ENCODE measurements at regions not wholly inside any gene's neighbourhood (a gene's known extent, or its start where the extent isn't known, plus 50 kb on each side); places are given as distances from the start of the nearest gene placed in this dataset.

GRCh38 chr12:28941248-28941647 lies 207.8 kb upstream of the FAR2 start:
- DNase-seq, result no peak

GRCh38 chr12:28946361-28946760 lies 202.7 kb upstream of the FAR2 start:
- no peak for DNase-seq

DNA sequence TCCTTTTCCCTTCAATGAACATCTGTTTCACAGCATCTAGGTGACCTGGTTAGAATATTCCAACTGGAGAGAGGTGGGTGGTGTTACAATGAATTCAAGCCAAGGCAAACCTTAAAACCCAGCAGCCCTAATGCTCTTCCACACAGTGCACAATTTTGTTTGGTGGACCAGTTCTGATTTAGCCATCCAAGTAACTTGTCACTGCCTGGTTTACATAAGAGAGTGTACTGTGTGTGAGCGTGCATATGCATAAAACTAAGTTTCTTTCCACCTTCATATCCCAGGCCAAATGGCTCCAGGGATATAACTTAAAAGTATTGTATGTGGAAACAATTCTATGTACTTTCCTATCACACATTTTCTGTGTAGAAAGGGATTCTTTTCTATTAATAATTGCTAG lies 200.4 kb upstream of the FAR2 start:
- DNase-seq, result no peak

GRCh38 chr12:28949184-28949583 lies 199.9 kb upstream of the FAR2 start:
- DNase-seq, result no peak

- DNase-seq, result no peak
Observed at GRCh38 chr12:28950049-28950448, 199.0 kb upstream of the FAR2 start.

DNA sequence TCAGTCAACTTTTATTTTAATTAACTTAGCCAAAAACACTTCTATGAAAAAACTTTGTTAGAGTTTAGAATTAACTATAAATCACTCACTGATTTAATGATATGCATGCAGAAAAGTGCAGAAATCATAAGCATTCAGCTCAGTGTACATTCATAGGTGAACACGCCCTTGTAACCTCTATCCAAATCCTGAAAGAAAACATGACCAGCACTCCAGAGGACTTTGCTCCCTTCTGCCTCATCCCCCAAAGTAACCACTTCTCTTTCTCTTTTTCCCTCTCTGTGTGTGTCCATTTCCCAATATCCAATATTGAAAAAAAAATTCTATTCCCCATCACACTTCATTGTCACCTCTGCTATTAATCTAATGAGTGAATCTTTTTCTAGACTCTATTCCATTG lies 197.1 kb upstream of the FAR2 start:
- no peak for DNase-seq

GRCh38 chr12:28954333-28954732 lies 194.7 kb upstream of the FAR2 start:
- DNase-seq, result no peak

DNA sequence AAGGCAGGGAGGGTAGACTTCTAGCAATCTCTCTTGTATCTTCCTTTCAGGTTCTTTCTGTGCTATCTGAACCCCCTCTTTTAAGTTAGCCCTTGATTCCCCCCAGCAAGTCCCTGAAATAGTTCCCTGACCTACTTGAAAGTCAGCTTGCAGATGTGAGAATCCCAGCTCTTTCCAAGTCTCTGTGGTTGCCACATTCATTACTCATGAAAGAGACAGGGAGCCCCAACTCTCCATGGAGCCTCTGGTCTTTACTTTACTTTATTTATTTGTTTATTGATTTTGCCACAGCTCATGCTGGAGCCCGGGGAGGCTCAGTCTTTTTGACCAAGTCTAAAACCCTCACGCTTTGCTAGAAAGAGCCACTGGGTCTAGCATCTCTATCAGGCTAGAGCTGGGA lies 193.6 kb upstream of the FAR2 start:
- no peak for DNase-seq

DNA sequence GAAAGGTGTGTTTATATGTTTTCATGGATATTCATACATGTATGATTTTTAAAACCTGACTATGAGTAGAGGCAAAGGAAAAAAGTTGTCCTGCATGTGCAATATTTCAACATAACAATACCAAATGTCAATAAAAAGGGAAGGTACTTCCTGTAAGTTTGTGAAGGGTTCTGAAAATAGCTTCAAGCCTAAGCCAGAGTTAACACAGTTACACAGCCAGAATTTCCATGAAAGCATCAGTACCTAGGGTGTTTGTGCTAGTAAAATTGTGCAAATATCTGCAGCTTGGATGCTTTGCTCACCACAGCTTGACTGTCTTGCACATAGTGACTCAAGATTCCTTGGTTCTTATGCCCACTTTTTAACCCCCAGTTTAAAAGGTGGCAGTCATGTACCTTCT lies 193.1 kb upstream of the FAR2 start:
- DNase-seq, result no peak

GRCh38 chr12:28958553-28959195 lies 190.4 kb upstream of the FAR2 start:
- DNase-seq, result no peak

DNA sequence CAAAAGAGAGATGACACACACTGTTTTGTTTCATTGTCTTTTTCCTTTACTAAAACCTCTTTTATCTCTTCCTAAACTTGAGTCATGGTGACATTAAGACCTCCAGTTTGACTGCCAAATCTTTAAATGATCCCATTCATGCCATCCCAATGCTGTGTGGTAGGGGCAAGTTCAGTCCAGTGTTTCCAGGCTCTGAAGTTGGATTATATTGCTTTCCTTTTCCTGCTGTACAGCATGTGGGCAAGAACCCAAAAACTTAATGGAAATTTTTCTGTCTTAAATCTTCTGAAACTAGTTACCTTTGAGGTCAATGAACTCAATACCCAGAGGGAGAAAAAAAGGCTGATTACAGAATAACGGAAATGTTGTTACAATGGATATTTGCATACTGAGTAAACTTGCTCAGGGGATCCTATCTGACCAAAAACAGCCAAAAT lies 187.1 kb upstream of the FAR2 start:
- no peak for DNase-seq

DNA sequence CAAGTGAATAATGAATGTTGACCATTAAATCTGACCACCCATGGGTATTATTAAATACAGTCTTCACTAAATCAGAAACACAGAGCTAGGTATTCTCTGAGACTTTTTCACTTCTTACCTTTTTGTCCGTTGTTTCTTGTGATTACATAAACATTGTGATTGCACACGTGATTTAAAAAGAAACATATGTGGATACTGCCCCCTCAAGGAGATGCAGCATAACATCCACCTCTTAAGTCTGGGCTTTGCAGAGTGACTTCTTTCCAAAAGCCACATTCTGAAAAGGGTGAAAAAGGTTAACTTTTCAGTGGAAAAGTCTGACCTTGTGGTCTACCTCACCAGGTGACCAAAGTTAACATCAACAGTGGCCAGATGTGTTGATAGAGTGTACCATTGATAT lies 185.5 kb upstream of the FAR2 start:
- DNase-seq, result no peak

GRCh38 chr12:28966046-28966780 lies 182.9 kb upstream of the FAR2 start:
- DNase-seq, result no peak

DNA sequence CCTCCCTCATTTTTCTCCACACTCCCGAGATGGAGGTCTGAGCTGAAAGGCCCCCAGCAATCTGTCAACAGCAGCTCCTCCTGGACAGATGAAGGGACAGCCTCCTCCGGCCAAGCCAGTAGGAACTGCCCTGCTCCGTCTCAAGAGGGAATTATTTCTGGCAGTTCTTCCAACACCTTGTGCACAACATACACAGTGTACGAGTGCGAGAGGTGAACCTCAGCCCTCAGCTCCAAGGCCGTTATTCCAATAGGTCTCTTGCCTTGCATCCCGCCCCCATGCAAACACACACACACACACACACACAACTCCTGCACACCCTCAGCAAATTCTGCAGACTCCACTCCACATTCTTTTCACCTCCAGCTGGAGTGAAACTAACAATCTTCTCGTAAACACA lies 181.7 kb upstream of the FAR2 start:
- no peak for DNase-seq

- DNase-seq, result no peak
Observed at GRCh38 chr12:28973491-28973890, 175.6 kb upstream of the FAR2 start.

DNA sequence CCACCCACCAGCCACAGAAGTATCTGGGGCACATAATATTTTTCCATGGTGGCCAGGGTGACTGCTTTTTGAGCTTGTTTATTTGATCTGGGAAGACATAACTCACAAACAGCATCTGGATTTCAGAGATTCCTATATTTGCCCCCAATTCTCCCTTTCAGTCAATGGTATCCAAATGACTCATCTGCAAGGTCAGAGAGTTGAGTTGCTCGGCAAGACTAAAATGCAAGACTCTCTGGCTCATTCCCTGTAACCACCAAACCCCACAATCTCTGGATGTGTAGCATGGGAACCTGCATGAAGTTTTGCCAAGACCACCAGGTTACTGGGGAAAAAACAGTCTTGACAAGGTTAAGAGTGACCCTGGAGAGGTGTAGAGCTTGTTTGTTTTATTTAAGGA lies 174.9 kb upstream of the FAR2 start:
- no peak for DNase-seq

- DNase-seq, result no peak
Observed at GRCh38 chr12:28974883-28975282, 174.2 kb upstream of the FAR2 start.

- no peak for DNase-seq
Observed at GRCh38 chr12:28975564-28976340, 173.3 kb upstream of the FAR2 start.

GRCh38 chr12:28980436-28980835 lies 168.6 kb upstream of the FAR2 start:
- no peak for DNase-seq

DNA sequence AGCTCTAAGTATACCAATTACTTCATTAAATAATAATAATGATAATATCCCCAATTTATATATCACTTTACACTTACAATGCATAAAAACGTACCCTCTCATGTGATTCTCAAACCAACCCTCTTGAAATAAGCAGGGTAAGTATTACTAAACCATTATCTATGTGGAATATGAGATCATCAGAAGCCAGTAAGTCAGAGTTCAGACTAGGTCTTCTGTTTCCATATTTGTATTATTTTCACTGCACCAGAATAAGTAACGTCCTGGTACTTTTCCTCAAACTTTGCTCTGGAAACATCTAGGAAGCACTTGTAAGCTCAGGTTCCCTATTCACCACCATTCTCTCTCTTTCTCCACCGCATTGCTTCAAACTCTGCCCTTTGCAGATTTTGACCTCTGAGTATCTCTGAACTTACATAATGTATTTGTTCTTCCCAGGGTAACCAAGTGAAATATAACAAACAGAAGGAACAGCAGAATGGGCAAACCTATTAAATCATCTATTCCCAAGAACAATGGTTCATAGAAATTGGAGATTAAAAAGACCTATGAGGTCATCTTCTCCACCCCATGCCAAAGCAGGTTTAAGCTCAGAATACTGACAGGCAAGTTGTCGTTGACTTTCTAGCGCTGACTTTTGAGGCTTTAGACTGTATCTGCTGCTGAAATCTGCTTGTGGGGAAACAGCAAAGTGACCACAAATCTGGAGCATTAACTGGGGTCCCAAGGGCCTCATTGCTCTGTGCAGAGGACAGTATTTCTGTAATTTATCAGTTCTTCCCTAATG lies 161.3 kb upstream of the FAR2 start:
- no peak for DNase-seq

- DNase-seq, result no peak
Observed at GRCh38 chr12:28988325-28988704, 160.8 kb upstream of the FAR2 start.

DNA sequence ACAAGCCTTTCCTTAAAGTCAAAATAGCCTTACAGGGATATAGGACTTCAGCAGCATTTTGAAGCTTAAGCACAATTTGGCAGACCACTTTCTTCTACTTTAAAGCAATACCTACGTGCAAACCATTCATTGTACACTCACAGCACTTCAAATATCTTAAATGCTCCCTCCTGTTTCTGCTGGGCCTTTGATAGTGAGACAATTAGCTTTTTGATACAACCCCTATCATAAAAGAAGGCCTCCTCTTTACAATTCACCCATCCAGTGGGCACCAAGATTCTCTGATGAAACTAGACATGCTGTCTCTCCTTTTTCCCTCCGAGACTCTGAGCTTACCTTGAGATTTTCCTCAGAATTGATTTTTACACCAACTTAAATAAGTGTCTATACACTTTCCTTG lies 157.5 kb upstream of the FAR2 start:
- no peak for DNase-seq

- DNase-seq, result no peak
Observed at GRCh38 chr12:28993720-28994119, 155.4 kb upstream of the FAR2 start.

Data from right forelimb (tissue), 1 donor.